ENCODE measurements at regions not wholly inside any gene's neighbourhood (a gene's known extent, or its start where the extent isn't known, plus 50 kb on each side); places are given as distances from the start of the nearest gene placed in this dataset.

DNA sequence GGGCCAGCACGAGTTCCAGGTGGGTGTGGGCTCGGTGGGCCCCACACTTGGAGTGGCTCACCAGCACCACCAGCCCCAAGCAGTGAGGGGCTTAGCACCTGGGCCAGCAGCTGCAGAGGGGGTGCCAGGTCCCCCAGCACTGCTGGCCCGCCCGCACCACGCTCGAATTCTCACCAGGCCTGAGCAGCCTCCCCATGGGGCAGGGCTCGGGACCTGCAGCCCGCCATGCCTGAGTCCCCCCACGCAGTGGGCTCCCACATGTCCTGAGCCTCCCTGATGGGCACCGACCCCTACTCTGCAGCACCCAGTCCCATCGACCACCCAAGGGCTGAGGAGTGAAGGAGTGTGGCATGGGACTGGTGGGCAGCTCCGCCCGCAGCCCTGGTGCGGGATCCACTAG, 593.4 kb downstream of the GABRG1 start:
- Histone ChIP-seq H3K36me3 (no peaks in the 10 kb centered on the region), H3K9me3 (no peaks in the 10 kb centered on the region), H3K27me3 (no peaks in the 10 kb centered on the region), H3K4me3 (no peak overlapping the region), H3K27ac (no peak overlapping the region), H3K4me1 (no peaks in the 10 kb centered on the region)
- intact Hi-C loops (cut with DNase I; ENCODE audit: low total_unique reads) (no loop called here), in situ Hi-C loops (cut with MboI; ENCODE audit: low pct_ligation_motif_present in 1 of 4, low pct_unique_long_range_greater_than_20kb in 1 of 4, low sequenced_read_pairs in 3 of 4) (no loop called here)
- 93% methylated on average over 12 of the region's 14 CpGs; no CpG with 5 or more reads in 1 of the 2 donors for WGBS, 2 donors (ENCODE audit: low coverage in 1 of 2)
- TF ChIP-seq POLR2AphosphoS5 (IDR thresholded peaks at IDR 0.05): no peak
- TF ChIP-seq, protein P1, sequence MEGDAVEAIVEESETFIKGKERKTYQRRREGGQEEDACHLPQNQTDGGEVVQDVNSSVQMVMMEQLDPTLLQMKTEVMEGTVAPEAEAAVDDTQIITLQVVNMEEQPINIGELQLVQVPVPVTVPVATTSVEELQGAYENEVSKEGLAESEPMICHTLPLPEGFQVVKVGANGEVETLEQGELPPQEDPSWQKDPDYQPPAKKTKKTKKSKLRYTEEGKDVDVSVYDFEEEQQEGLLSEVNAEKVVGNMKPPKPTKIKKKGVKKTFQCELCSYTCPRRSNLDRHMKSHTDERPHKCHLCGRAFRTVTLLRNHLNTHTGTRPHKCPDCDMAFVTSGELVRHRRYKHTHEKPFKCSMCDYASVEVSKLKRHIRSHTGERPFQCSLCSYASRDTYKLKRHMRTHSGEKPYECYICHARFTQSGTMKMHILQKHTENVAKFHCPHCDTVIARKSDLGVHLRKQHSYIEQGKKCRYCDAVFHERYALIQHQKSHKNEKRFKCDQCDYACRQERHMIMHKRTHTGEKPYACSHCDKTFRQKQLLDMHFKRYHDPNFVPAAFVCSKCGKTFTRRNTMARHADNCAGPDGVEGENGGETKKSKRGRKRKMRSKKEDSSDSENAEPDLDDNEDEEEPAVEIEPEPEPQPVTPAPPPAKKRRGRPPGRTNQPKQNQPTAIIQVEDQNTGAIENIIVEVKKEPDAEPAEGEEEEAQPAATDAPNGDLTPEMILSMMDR (IDR thresholded peaks at IDR 0.05): no peak
- no peak for TF ChIP-seq POLR2A (IDR thresholded peaks at IDR 0.05)
- TF ChIP-seq EP300 (IDR thresholded peaks at IDR 0.05; ENCODE audit: low read depth): no peak
- DNase-seq: no peak

DNA sequence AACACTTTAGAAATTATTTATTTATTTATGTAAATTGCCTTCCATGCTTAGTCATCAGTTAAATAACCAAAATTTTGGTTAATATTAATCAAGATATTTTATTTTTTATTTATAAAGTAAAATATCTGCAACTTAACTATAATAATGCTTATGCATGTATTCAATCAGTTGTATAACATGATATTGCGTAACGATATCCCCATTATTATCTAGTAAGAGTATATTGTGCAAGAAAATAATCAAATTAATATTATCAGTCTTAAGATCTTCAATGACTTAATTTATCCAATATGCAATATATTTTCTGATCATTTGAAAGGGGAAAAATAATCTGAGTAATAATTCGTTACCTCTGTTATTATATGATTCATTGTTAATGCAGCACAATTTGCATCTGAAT, 596.7 kb downstream of the GABRG1 start:
- Histone ChIP-seq H3K9me3 (no peaks in the 10 kb centered on the region), H3K27me3 (no peaks in the 10 kb centered on the region), H3K27ac (no peak overlapping the region), H3K4me3 (no peak overlapping the region), H3K36me3 (no peaks in the 10 kb centered on the region), H3K4me1 (no peaks in the 10 kb centered on the region)
- DNase-seq: no peak
- TF ChIP-seq POLR2A (IDR thresholded peaks at IDR 0.05) (no peak), POLR2AphosphoS5 (IDR thresholded peaks at IDR 0.05) (no peak), EP300 (IDR thresholded peaks at IDR 0.05; ENCODE audit: low read depth) (no peak)
- TF ChIP-seq, protein P1 (IDR thresholded peaks at IDR 0.05): no peak
- intact Hi-C loops (cut with DNase I; ENCODE audit: low total_unique reads): no loop called here
- in situ Hi-C loops (cut with MboI; ENCODE audit: low pct_ligation_motif_present in 1 of 4, low pct_unique_long_range_greater_than_20kb in 1 of 4, low sequenced_read_pairs in 3 of 4): no loop called here
- 86 to 90% methylated on average over 3 of the region's 3 CpGs for WGBS, 2 donors (ENCODE audit: low coverage in 1 of 2)

DNA sequence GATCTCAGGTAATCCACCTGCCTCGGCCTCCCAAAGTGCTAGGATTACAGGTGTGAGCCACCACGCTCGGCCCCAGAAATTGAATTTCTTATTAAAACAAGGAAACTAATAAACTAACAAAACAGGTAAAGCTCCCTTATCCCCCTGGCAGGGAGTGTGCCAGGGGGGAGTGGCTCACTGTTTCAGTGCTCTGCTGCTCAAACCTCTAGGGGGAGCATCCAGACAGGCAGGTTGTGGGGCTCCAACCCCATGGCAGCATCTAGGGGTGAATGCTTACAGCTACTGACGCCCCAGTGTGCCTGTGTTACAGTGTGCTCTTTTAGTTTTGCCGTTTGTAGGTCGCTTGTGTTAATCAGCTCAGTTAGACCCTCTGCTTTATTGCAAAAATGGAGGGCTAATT, 605.0 kb downstream of the GABRG1 start:
- Histone ChIP-seq H3K27me3 (no peaks in the 10 kb centered on the region), H3K4me1 (no peaks in the 10 kb centered on the region), H3K36me3 (no peaks in the 10 kb centered on the region), H3K9me3 (no peaks in the 10 kb centered on the region), H3K4me3 (no peak overlapping the region), H3K27ac (no peak overlapping the region)
- 82 to 89% methylated on average over 4 to 6 of the region's 6 CpGs for WGBS, 2 donors (ENCODE audit: low coverage in 1 of 2)
- no peak for TF ChIP-seq EP300 (IDR thresholded peaks at IDR 0.05; ENCODE audit: low read depth)
- TF ChIP-seq POLR2A (IDR thresholded peaks at IDR 0.05): no peak
- TF ChIP-seq, protein P1 (IDR thresholded peaks at IDR 0.05): no peak
- no peak for TF ChIP-seq POLR2AphosphoS5 (IDR thresholded peaks at IDR 0.05)
- no peak for DNase-seq
- intact Hi-C loops (cut with DNase I; ENCODE audit: low total_unique reads) (no loop called here), in situ Hi-C loops (cut with MboI; ENCODE audit: low pct_ligation_motif_present in 1 of 4, low pct_unique_long_range_greater_than_20kb in 1 of 4, low sequenced_read_pairs in 3 of 4) (no loop called here)

DNA sequence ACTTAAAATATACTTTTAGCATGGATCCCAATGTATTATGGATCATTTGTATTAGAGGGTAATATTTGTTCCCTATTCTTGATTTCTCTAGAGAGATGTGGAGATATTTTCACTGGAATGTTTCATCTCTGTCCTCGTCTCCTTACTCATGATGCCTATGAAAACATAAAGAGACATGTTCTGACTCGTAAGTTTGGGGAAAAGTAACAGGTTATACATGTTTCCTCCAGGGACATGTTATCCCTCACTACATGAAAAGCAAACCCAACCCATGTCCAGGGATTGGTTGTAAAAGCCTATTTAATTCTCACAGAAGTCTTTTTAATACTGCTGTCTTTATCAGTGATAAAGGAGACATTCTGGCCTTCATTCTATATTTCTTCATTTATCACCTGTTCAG, 621.4 kb downstream of the GABRG1 start:
- Histone ChIP-seq H3K9me3 (no peaks in the 10 kb centered on the region), H3K27me3 (no peaks in the 10 kb centered on the region), H3K4me1 (no peaks in the 10 kb centered on the region), H3K36me3 (no peaks in the 10 kb centered on the region), H3K27ac (no peak overlapping the region), H3K4me3 (no peak overlapping the region)
- intact Hi-C loops (cut with DNase I; ENCODE audit: low total_unique reads) (no loop called here), in situ Hi-C loops (cut with MboI; ENCODE audit: low pct_ligation_motif_present in 1 of 4, low pct_unique_long_range_greater_than_20kb in 1 of 4, low sequenced_read_pairs in 3 of 4) (no loop called here)
- TF ChIP-seq, protein P1 (IDR thresholded peaks at IDR 0.05): no peak
- TF ChIP-seq POLR2AphosphoS5 (IDR thresholded peaks at IDR 0.05) (no peak), POLR2A (IDR thresholded peaks at IDR 0.05) (no peak), EP300 (IDR thresholded peaks at IDR 0.05; ENCODE audit: low read depth) (no peak)
- DNase-seq: no peak
- WGBS, 2 donors (ENCODE audit: low coverage in 1 of 2): 59 to 76% methylated on average over 2 of the region's 2 CpGs
